Ureter (tissue), 1 donor: ENCODE measurements at regions not wholly inside any gene's neighbourhood (a gene's known extent, or its start where the extent isn't known, plus 50 kb on each side); places are given as distances from the start of the nearest gene placed in this dataset.
"Not testable (repeated sequence)": the region's sequence is repeated elsewhere in the genome, so short reads cannot be mapped to it uniquely, and the experiment has no call there.

ENCODE experiments used
- DNase-seq: peaks from one replicate; pipeline ENCODE4 v3.0.0-alpha.2; 2020; ENCODE audit warnings: low spot score
- donor health status: DM: yes; HTN: yes; CAD: no.

DNA sequence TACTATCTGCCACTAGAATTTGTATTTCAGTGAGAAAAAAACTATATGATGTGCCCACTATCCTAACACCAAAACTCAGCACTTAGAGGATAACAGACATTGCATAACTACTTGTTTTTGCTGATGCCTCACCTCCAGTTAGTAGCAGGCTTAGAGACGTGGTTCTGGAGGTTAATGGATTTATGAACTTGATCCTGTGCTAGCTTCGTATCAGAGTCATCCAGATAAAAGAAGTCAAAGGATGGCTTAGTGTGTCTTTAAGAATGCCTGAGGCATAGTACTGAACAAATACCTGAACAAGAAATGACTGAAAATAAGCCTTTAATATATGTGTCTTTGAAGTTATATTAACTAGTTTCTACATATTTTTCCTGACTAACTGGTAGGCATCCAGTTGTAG is 414.9 kb upstream of the PTCHD4 start:
- no peak for DNase-seq

DNA sequence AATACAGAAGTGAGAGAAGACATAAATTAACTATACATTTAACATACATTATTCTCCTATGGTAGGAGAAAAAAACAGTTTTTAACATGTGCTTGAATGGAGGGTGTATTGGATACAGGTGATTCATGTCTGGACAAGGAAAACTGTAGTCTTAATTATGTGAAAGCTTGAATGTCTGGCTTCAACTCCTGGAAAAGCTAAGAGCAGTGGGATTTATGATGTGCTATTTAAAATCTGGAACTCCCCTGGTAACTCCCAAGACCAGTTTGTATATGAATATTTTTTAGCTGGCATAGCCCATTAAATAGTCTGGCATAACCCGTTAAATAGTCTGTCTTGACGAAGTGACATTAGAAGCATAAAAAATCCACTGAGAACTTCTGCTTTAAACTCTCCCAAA is 410.0 kb upstream of the PTCHD4 start:
- DNase-seq: no peak

DNA sequence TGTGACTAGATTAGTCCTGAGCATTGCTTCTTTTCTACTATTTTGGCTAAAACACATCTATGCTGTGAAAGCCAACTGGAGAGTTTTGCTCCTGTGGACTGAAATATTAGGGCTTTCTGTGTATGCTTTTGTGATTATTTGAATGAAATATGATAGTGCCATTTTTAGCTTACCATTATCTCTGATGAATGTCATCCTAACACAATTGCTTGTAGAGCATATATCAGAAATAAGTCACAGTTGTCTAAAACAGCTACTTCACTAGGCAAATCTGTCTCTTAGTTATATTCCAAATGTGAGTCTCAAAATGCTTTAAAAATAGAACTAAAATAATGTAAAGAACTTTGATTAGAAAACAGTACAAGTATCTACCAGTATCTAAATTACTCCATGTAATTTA is 401.4 kb upstream of the PTCHD4 start:
- DNase-seq: no peak

DNA sequence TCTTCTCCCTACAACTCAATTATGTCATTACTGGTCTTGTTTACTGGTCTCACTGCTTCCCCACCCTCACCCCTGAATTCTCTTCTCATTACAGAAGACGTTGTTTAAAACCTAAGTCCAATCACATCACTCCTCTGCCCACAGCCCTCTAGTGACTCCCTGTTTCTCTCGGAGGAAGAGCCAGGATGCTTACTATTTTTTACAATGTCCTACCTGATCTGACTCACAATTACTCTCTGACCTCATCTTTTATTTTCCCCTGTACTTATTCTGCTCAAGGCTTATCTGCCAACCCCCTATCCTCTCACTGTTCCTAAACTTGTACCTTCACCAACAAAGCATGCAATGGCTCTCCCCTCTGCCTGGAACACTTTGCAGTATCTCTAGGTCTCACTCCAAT is 400.4 kb upstream of the PTCHD4 start:
- no peak for DNase-seq

DNA sequence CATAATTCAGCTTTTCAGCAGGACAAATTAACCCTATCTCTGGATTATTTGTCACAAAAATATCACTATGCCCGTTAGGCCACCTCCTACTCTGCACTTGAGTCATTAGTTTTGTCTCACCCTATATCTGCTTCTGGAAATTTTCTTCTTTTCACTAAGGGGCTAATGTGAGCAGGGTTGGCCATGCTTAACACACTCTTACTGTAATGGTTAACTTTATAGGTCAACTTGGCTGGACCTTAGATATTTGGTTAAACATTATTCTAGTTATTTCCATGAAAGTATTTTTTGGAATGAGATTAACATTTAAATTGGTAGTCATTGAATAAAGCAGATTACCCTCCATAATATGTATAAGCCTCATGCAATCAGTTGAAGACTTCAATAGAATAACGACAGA is 394.6 kb upstream of the PTCHD4 start:
- no peak for DNase-seq

GRCh38 chr6:48493432-48493831 is 382.4 kb upstream of the PTCHD4 start:
- DNase-seq: not testable (repeated sequence)

GRCh38 chr6:48490658-48491057 is 379.7 kb upstream of the PTCHD4 start:
- DNase-seq: no peak

GRCh38 chr6:48486876-48487275 is 375.9 kb upstream of the PTCHD4 start:
- no peak for DNase-seq

DNA sequence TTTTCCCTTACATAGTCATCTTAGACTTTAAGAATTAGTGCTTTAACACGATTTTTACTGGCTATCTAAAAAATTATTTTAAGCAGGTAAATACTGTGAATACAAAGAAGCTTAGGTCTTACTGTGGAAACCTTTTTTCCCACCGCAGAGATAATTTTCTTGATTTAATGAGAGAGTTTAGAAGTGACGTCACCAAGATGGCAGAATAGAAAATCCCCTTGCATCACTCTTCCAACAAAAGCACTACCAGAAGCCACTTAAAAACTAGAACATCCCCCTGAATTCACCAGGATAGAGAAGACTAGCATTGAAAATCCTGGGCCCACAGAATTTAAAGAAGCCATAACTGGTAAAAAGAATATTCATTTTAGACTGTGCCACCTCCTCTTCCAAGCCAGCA is 375.4 kb upstream of the PTCHD4 start:
- DNase-seq: no peak

DNA sequence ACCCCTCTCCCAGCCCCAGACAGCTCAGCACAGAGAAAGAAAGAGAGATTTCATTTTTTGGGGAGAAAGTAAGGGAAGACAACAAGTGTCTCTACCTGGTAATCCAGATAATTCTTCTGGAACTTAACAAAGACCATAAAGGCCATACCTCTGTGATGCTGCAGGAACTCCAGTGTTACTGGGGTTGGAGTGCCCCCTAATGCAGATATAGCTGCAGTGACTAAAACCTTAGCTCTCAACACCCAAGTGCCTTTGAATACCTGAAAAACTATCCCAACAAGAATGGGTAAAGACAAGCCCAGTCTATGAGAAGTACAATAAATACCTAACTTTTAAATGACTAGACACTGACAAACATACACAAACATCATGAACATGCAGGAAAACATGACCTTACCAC is 365.3 kb upstream of the PTCHD4 start:
- DNase-seq: no peak

GRCh38 chr6:48475275-48475674 is 364.3 kb upstream of the PTCHD4 start:
- DNase-seq: no peak

GRCh38 chr6:48474830-48475229 is 363.8 kb upstream of the PTCHD4 start:
- no peak for DNase-seq

GRCh38 chr6:48474136-48474535 is 363.1 kb upstream of the PTCHD4 start:
- DNase-seq: no peak

GRCh38 chr6:48472535-48472934 is 361.5 kb upstream of the PTCHD4 start:
- no peak for DNase-seq

GRCh38 chr6:48472091-48472490 is 361.1 kb upstream of the PTCHD4 start:
- no peak for DNase-seq

DNA sequence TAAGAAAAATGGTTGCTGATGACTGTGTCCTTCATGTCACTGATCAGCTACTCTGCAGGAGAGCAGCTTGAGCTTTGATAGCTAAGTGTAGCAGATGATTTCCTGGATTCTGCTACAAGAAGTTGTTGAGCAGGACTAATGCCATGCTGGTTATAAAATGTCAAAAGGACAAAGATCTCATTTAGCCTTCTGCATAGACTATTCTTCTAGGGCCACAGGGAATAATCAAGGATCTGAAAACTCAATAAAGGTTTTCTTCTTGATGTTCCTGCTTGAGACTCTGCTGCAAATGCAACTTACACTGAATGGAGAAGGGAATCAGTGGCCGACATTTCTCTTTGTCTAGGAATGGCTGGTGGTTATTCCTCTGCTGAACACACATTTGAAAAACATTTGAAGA is 360.3 kb upstream of the PTCHD4 start:
- DNase-seq: no peak

- DNase-seq: no peak
These were observed 338.0 kb upstream of the PTCHD4 start for GRCh38 chr6:48449002-48449401.

DNA sequence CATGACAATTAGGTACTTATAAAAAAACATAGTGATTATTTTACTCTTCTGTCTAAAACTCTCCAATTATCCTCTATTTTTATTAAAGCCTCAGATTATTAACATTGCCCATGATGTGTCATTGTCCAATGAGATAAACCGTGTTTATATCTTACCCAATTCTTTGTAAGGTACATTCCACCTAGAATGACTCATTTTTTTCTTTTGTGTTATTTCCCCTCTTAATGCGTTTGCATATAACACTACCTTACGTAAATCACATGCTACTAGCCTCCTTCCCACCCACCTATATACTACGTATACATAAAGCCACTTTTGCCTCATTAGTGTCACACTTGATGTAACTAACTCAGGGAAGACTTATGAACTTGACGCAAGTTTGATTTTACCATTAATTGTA is 336.3 kb upstream of the PTCHD4 start:
- DNase-seq: no peak

- DNase-seq: no peak
These were observed 318.6 kb upstream of the PTCHD4 start for GRCh38 chr6:48429610-48430009.

DNA sequence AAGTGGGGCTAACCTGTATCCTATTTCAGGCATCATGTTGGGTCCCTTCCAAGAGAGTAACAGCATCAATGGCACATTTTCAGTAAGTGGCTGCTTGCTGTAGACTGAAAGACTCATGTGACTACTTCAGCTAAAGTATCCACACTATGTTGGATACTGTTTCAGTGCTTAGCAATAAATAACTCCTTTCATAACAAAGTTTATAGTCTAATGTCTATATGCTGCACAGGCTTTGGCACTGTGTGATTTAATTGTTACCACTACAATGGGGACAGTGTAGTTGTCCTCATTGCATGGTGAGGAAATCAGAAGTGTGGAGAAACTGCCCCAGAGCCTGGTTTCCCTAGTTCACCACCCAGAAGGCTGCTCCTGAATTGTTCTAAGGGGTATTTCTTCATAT is 318.0 kb upstream of the PTCHD4 start:
- no peak for DNase-seq

GRCh38 chr6:48426636-48427035 is 315.6 kb upstream of the PTCHD4 start:
- no peak for DNase-seq

DNA sequence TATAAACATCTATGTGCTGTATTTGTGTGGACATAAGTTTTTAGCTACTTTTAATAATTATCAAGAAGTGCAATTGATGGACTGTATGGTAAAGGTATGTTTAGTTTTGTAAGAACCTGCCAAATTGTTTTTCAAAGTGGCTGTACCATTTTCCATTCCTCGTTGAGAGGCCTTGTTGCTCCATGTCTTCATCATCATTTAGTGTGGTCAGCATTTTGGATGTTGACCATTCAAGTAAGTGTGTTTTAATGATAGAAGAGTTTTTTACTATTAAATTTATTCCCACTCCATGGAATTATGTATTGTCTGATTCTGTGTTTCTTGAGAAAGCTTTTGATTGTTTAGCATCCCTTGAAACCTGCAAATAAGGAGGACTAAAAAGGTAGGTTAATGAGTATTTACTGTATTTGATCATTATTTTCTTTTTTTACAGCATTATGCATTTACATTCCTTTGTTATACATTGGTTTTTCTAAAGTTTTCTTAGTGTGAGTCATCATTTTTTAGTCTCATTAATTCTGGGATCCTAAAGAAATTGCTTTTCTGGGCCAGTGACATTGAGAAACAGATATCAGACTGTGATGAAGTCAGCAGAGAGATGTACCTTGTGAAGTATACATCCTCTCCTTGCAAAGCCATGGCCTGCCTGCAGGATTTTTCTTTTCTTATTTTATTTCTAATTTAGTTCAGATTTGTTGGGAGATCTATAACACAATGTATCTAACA is 312.8 kb upstream of the PTCHD4 start:
- no peak for DNase-seq

DNA sequence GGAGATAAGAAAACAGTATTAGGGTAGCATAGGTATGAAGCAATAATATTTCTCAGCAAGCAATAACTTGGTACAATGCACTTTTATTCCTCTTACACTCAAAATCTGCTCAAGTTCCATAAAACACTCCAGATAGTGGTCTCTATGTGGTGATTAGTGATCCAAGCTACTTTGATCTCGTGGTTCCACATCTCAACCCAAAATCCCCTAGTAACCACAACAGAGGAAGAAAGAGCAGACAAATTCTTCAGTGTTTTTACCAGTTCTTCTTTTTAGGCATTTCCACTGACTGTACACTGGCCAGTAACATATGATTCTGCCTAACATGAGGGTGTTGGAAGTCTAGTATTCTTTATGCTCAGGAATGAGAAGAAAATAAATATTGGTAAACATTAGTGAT is 309.0 kb upstream of the PTCHD4 start:
- no peak for DNase-seq

DNA sequence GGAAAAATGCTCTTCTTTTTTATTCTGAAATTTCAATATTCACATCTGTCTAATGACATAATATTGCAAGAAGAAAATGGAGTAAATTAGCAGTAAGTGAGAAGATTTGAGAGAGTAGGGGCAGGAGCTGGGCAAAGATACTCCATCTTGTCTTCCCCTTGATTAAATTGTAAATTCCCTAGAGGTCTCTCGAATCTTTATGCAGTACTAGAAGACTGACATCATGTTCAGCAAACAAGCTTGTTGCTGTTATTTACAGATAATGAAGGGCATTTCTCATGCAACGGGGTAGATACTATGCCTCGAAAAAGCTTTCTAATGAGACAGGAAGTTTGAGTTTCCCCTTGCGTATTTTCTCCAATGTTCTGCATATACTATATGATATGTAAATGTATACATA is 306.9 kb upstream of the PTCHD4 start:
- DNase-seq: no peak
